ENCODE measurements at regions not wholly inside any gene's neighbourhood (a gene's known extent, or its start where the extent isn't known, plus 50 kb on each side); places are given as distances from the start of the nearest gene placed in this dataset.
"Not testable (repeated sequence)": the region's sequence is repeated elsewhere in the genome, so short reads cannot be mapped to it uniquely, and the experiment has no call there.

DNA sequence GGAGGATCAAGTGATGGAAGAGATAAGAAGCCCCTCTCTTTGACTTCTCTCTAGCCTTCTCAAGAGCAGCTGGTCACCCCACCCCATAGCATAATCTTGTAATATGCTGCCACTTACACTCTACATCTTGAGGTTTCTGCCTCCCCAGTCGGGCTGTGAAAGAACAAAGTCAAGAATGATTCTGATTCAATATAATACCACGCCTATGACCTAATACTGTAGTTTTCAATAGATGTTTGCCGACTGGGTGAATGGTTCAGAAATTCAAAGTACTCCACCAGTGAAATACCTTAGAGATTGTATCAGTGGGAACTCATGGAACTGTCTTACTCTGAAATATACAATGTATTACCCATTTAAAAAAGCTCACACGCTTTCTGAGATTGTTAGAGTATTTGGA is 93.0 kb upstream of the ZFHX3 start:
- DNase-seq: no peak

DNA sequence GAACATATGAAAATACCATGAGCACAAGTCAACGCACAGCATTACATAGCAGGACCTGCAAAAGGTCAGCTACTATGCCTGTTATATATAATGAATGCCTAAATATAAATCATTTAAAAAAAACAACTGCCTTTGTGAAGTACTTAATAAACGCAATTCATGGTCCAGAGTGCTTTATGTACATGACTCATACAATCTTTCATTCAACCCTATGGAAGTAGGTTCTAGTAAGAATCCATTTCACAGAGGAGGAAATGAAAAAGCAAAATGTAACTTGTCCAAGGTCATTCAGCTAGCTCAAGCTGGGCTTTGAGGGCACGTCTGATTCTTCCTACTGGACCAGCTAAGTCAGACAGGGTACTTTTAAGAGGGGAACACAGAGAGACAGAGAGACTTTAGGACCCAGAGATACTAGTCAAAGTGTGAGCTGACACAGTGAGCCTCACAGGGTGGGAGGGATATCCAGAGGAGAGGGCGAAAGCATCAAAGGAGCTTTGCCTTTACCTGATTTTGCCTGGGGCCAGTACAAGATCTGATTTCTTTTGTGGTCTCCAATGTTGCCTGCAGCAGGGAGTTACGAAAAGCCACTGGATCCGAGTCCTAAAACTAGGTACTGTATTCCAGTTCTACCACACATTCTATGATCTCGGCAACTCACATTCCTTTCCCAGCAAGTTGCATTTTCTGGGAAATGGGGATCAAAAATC is 83.4 kb upstream of the ZFHX3 start:
- DNase-seq: no peak

- no peak for DNase-seq
Measured at GRCh38 chr16:73129455-73129854, 81.5 kb upstream of the ZFHX3 start.

DNA sequence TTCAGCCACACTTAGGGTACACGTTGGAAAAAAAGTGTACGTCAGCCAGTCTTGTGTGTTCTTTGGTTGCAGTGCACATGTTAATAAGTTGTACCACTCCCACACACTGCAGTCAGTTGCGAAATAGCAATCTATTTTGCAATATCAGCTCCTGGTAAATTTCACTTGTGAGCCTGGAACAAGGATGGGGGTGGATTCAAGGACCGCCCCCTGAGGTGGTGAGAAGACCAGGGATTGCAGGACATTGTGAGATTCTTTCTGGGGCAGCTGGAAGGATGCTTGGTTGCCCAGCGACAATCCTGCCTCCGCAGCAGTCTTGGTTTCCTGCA is 78.6 kb upstream of the ZFHX3 start:
- no peak for DNase-seq

DNA sequence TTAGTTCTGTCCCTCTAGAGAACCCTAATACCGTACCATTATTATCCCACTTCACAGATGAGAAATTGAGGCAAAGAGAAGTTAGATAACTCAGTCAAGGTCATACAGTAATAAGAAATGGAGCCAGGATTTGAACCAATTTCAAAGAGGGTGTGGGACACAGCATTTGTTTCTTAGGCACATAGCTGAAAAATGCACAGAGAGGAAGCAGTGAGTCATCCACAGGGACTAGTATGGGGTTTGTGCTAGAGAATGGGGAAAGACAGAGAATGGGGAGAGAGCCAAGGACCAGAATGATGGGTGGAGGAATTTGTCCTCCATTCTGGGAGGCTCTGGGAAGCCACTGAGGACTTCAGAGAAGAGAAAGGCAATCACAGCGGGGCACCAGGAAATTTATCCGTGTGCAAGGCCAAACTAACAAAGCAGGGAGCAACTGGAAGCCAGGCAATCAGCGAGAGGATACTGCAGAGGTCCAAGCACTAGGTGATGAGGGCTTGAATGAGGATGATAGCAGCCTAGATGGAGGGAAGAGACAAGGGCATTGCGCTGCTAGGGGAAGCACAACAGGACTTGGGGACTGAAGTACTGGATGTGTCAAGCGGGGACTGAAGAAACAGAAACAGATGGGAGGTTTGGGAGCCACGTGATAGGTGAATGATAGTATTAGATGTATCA is 78.1 kb upstream of the ZFHX3 start:
- no peak for DNase-seq

DNA sequence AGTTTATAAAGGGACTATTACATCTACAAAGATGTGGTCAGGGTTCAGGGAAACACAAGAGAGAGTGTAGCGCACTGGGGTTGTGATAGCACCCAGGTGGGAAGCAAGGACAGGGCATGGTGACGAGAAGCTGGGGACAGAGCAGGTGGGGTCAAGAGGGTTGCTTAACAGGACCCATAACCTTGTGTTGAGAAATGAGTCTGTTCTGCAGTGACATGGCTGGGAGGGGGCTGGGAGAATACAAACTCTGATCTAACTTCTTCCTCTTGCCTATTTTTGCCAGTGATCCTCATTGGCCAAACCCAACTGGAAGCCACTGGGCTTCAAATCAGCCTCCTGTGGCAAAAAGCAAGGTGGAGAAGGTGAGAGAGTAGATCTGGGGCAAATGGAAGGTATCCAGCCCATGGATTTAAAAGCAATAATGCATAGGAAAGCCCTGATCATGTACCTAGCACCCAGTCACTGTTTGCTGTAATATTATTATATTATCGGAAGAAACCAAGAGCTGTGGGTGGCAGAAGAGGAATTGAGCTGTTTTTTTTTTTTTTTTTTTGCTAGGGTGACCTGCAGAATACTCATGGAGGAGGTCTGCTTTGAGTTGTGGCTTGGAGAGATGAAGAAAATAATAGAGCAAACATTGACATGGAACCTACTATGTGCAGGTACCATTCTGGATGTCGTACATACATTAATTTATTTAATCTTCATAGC is 76.9 kb upstream of the ZFHX3 start:
- no peak for DNase-seq

GRCh38 chr16:73124097-73124652 is 76.2 kb upstream of the ZFHX3 start:
- DNase-seq: no peak

- DNase-seq: peak; percentile 1
Measured at GRCh38 chr16:73122604-73123391, 74.9 kb upstream of the ZFHX3 start.

- no peak for DNase-seq
Measured at GRCh38 chr16:73116576-73116975, 68.6 kb upstream of the ZFHX3 start.

GRCh38 chr16:73113336-73113735 is 65.4 kb upstream of the ZFHX3 start:
- DNase-seq: no peak

DNA sequence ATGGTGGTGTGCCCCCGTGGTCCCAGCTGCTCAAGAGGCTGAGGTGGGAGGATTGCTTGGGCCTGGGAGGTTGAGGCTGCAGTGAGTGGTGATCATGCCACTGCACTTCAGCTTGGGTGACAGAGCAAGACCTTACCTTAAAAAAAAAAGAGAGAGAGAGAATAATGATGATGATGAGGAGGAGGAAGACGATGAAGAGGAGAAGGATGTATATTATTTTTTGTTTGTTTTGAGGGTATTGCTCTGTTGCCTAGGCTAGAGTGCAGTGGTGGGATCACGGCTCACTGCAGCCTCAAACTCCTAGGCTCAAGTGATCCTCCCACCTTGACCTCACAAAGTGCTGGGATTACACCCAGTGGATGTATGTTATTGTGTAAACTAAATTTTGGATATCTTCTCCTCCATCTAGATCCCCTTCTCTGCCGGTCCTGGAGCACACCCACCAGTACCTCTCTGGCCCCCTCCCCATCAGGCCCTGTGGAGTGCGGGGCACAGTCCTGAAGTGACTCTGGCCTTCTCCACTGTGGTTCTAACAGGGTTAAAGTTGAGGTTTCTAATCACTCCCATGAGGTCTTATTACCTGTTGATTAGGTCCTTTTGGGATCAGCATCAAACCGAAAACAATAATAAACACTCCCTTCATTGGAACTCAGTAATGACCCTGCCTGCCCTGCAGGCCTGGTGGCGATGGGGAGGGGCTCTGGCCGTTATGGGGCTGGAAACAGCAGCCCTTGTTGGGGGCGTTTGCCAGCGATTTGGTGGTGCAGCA is 60.5 kb upstream of the ZFHX3 start:
- no peak for DNase-seq

DNA sequence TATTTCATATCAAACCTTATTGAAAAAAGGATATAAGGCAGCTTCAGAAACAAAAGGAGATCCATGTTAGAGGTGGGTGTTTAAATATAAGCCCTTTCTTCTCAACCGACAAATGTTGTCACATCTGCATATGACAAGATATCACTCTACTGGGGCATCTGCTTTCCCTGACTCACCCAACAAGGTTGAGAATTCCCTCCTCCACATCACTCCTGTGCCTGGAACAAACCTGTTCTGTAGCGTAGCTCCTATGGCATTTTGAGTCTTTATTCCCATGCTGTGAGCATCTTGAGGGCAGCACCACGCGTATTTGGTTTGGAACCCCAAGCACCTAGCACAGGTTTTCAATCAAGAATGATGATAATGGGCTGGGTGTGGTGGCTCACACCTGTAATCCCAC is 59.4 kb upstream of the ZFHX3 start:
- no peak for DNase-seq

GRCh38 chr16:73106329-73107034 is 58.6 kb upstream of the ZFHX3 start:
- DNase-seq: no peak

- no peak for DNase-seq
Measured at GRCh38 chr16:73101568-73101967, 53.6 kb upstream of the ZFHX3 start.

GRCh38 chr16:73099601-73100000 is 51.7 kb upstream of the ZFHX3 start:
- not testable (repeated sequence) for DNase-seq
